Gastrocnemius medialis (tissue), 4 donors: ENCODE measurements at regions not wholly inside any gene's neighbourhood (a gene's known extent, or its start where the extent isn't known, plus 50 kb on each side); places are given as distances from the start of the nearest gene placed in this dataset.

Experiments used
- ATAC-seq, 2 donors: fragments of 150-250 bp; one replicate each; pipeline ENCODE4 v1.9.1; 2016
- DNase-seq, 2 donors: peaks; one replicate each; pipeline ENCODE4 v3.0.0-alpha.2; 2019
- H3K27ac ChIP-seq, 4 donors: fragments of 200-600 bp; sonication (generic); 1 replicate in 1 of 4; 2 replicates in 3 of 4; pipeline ENCODE4 v1.5.1; 2016 to 2018; ENCODE audit warnings: mild to moderate bottlenecking in 2 of 4, moderate library complexity in 1 of 4
- H3K27me3 ChIP-seq, 3 donors: fragments of 200-600 bp; sonication (generic) in 2 of 3; 1 replicate in 1 of 3; 2 replicates in 2 of 3; pipeline versions ENCODE4 v1.5.1 to v1.6.0; 2016 to 2019; ENCODE audit warnings: mild to moderate bottlenecking in 1 of 3, moderate library complexity in 1 of 3
- H3K36me3 ChIP-seq, 2 donors: fragments of 200-600 bp; sonication (generic) in 1 of 2; one replicate each; pipeline ENCODE4 v1.5.1; 2017 to 2018
- H3K4me1 ChIP-seq, 2 donors: fragments of 200-600 bp; sonication (generic) in 1 of 2; one replicate each; pipeline ENCODE4 v1.5.1; 2016 to 2017; ENCODE audit warnings: mild to moderate bottlenecking in 2 of 2
- H3K4me3 ChIP-seq, 4 donors: fragments of 200-600 bp; sonication (generic) in 3 of 4; 1 replicate in 1 of 4; 2 replicates in 3 of 4; pipeline ENCODE4 v1.5.1; 2016 to 2019; ENCODE audit warnings: mild to moderate bottlenecking in 2 of 4
- H3K9me3 ChIP-seq, 3 donors: fragments of 200-600 bp; sonication (generic) in 2 of 3; 1 replicate in 1 of 3; 2 replicates in 2 of 3; pipeline ENCODE4 v1.5.1; 2016 to 2019
- POLR2A ChIP-seq, 2 donors: fragments of 450-650 bp; IDR thresholded peaks; one replicate each; pipeline ENCODE4 v1.6.1; 2017; ENCODE audit warnings: antibody characterized with exemption in 2 of 2, mild to moderate bottlenecking in 2 of 2, moderate library complexity in 2 of 2
- in situ Hi-C, 4 donors: fragments of 200-750 bp; cut with MboI; loops; one replicate each; pipeline versions ENCODE4 v1.15.0 to v1.8.0; 2017; ENCODE audit warnings: low sequenced_read_pairs in 4 of 4
- intact Hi-C: fragments of 100-400 bp; cut with DNase I; formaldehyde crosslinking; loops from one replicate; pipeline ENCODE4 v1.15.1; 2023; ENCODE audit warnings: low total_unique reads
- TF ChIP-seq, protein P1 (sequence below), 5 experiments: fragments of 450-650 bp in 3 of 5; fragments of 200-600 bp in 2 of 5; sonication (generic) in 2 of 5; IDR thresholded peaks in 4 of 5; conservative IDR thresholded peaks in 1 of 5; 1 replicate in 4 of 5; 2 replicates in 1 of 5; pipeline ENCODE4 v1.5.1; 2016 to 2019; ENCODE audit warnings: antibody characterized with exemption in 5 of 5, mild to moderate bottlenecking in 3 of 5, moderate library complexity in 3 of 5

DNA sequence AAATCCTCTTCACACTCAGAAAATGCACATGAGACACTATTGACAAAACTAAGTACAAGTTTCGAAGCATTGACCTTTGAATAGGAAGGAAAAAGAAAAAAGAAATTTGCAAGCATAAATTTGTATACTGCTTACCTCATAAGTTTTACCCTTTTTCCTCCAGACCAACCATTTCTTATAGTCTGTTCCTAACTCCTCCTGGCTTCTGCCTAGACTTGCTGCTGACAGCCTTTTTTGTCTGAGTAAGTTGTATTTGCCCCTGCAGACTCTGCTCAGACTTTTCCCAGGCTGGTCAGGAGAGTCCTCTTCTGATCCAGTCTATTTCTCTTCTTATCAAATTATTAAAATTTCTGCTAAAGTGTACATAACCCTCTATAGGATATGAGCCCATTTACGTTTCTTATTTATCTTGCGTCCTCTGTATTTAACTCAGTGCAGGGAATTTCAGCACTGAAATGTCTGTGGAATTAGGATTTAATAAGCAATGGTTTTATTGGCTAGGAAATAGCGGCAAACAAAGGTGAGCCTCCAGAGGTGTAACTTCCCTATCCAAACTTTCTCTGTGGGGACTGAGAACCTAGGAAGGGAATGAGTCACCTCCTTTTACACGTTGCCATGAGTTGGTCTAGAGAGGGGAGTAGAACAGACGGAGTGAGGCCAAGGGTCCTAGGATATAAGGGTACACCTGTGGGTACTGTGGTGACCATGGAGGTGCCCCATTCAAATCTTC, 207.1 kb upstream of the MARCKS start:
- ATAC-seq (no peak), DNase-seq (no peak)
- intact Hi-C loops: no loop called here
- no peaks in the 10 kb centered on the region for H3K27me3 ChIP-seq
- H3K36me3 ChIP-seq: no peaks in the 10 kb centered on the region
- no peak overlapping the region for H3K27ac ChIP-seq
- H3K9me3 ChIP-seq: no peaks in the 10 kb centered on the region
- no peak overlapping the region for H3K4me3 ChIP-seq
- in situ Hi-C loops: no loop called here
- H3K4me1 ChIP-seq: peaks cover 0 to 3% of the 10 kb centered on the region in 2 donors
- TF ChIP-seq, protein P1, sequence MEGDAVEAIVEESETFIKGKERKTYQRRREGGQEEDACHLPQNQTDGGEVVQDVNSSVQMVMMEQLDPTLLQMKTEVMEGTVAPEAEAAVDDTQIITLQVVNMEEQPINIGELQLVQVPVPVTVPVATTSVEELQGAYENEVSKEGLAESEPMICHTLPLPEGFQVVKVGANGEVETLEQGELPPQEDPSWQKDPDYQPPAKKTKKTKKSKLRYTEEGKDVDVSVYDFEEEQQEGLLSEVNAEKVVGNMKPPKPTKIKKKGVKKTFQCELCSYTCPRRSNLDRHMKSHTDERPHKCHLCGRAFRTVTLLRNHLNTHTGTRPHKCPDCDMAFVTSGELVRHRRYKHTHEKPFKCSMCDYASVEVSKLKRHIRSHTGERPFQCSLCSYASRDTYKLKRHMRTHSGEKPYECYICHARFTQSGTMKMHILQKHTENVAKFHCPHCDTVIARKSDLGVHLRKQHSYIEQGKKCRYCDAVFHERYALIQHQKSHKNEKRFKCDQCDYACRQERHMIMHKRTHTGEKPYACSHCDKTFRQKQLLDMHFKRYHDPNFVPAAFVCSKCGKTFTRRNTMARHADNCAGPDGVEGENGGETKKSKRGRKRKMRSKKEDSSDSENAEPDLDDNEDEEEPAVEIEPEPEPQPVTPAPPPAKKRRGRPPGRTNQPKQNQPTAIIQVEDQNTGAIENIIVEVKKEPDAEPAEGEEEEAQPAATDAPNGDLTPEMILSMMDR (IDR thresholded peaks at IDR 0.05 in 4 of 5, conservative IDR thresholded peaks at IDR 0.05 in 1 of 5): no peak
- TF ChIP-seq POLR2A (IDR thresholded peaks at IDR 0.05): no peak

DNA sequence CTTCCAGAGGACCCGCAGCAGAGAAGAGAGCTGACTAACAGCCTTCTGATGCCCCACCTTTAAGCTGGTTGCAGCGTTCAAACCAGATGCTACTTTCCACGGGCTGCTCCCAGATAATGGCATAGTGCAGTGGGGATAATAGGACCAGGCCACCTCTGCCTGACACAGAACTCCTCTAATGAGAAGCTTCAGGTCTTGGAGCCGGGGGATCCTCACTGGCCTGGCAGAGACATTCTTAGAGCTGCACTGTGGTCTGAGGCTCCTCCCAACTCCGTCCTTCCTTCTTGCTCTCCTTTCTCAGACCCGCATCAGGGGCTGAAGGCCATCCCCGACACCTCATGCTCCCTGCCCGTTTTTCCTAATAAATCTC, 206.6 kb upstream of the MARCKS start:
- TF ChIP-seq POLR2A (IDR thresholded peaks at IDR 0.05): no peak
- TF ChIP-seq, protein P1 (IDR thresholded peaks at IDR 0.05 in 4 of 5, conservative IDR thresholded peaks at IDR 0.05 in 1 of 5): no peak
- Histone ChIP-seq H3K9me3 (no peaks in the 10 kb centered on the region), H3K36me3 (no peaks in the 10 kb centered on the region), H3K27ac (no peak overlapping the region), H3K27me3 (no peaks in the 10 kb centered on the region), H3K4me1 (peaks cover 0 to under 1% of the 10 kb centered on the region in 2 donors), H3K4me3 (no peak overlapping the region)
- intact Hi-C loops (no loop called here), in situ Hi-C loops (no loop called here)
- ATAC-seq: no peak
- no peak for DNase-seq

DNA sequence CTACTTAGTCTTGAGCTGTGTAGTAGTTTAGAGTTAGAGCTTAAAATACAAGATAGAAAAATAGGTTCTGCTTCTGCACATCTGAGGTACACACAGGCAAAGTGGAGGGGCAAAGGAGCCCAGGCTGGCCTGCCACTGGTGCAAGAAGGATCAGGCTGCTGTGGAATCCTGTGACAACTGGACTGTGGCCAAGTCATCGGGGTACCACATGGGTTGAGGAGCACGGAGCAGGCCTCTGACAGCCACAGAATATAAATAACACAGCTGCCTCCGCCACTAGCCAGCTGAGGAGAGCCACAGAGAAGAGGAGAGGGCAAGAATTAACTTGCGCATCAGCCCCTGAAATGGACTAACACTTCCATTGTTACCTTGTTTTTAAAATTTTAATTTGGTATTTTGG, 206.0 kb upstream of the MARCKS start:
- Histone ChIP-seq H3K27ac (no peak overlapping the region), H3K27me3 (no peaks in the 10 kb centered on the region), H3K4me1 (no peaks in the 10 kb centered on the region), H3K36me3 (no peaks in the 10 kb centered on the region), H3K9me3 (no peaks in the 10 kb centered on the region), H3K4me3 (no peak overlapping the region)
- TF ChIP-seq, protein P1 (IDR thresholded peaks at IDR 0.05 in 4 of 5, conservative IDR thresholded peaks at IDR 0.05 in 1 of 5): no peak
- intact Hi-C loops (no loop called here), in situ Hi-C loops (no loop called here)
- ATAC-seq (no peak), DNase-seq (peak in 1 of 2 donors; percentile 19)

DNA sequence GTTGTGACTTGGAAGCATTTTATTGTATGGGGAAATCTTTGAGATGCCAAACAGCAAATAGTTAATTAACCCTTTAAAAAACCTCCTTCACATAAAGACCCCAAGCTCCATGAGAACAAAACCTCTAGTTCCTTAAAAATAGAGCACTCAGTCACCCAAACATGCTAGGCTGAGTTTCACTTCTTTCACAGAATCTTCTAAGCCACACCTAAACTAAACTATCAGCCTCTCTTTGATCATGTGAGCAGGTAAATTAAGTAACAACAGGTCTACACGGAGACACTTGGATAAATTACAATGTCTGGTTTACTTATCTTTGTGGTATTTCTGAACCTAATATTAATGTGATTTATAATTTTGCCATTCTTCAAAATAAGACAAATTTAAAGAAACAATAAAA, 205.2 kb upstream of the MARCKS start:
- Histone ChIP-seq H3K27ac (no peak overlapping the region), H3K4me3 (no peak overlapping the region), H3K9me3 (no peaks in the 10 kb centered on the region), H3K4me1 (no peaks in the 10 kb centered on the region), H3K27me3 (no peaks in the 10 kb centered on the region), H3K36me3 (no peaks in the 10 kb centered on the region)
- in situ Hi-C loops (no loop called here), intact Hi-C loops (no loop called here)
- DNase-seq (no peak), ATAC-seq (no peak)
- TF ChIP-seq POLR2A (IDR thresholded peaks at IDR 0.05): no peak

DNA sequence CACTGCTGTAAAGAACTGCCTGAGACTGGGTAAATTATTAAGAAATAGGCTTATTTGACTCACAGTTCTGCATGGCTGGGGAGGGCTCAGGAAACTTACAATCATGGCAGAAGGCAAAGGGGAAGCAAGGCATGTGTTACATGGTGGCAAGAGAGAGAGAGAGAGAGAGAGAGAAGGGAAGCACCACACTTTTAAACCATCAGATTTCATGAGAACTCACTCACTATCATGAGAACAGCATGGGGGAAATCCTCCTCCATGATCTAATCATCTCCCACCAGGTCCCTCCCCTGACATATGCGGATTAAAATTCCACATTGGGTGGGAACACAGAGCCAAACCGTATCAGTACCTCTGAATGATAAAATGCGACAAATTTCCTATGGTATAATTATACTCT, 203.9 kb upstream of the MARCKS start:
- intact Hi-C loops: no loop called here

More for the DNA sequence above, 203.9 kb upstream of the MARCKS start:
- H3K36me3 ChIP-seq: no peaks in the 10 kb centered on the region
- H3K9me3 ChIP-seq: no peaks in the 10 kb centered on the region
- H3K27ac ChIP-seq: no peak overlapping the region
- no peaks in the 10 kb centered on the region for H3K27me3 ChIP-seq
- ATAC-seq: no peak
- DNase-seq: no peak
- H3K4me1 ChIP-seq: no peaks in the 10 kb centered on the region
- TF ChIP-seq, protein P1 (IDR thresholded peaks at IDR 0.05 in 4 of 5, conservative IDR thresholded peaks at IDR 0.05 in 1 of 5): no peak
- no peak for TF ChIP-seq POLR2A (IDR thresholded peaks at IDR 0.05)
- in situ Hi-C loops: no loop called here
- H3K4me3 ChIP-seq: no peak overlapping the region
